ENCODE measurements at regions not wholly inside any gene's neighbourhood (a gene's known extent, or its start where the extent isn't known, plus 50 kb on each side); places are given as distances from the start of the nearest gene placed in this dataset.

- H3K27me3 ChIP-seq (ENCODE audit: low read depth), result no peaks in the 10 kb centered on the region
- H3K36me3 ChIP-seq, result no peaks in the 10 kb centered on the region
- TF ChIP-seq CTCF (IDR thresholded peaks at IDR 0.05), result no peak
- H3K9me3 ChIP-seq, result no peaks in the 10 kb centered on the region
- H3K27ac ChIP-seq, result no peak overlapping the region
- H3K4me1 ChIP-seq, result no peaks in the 10 kb centered on the region
- intact Hi-C loops (cut with DNase I), result no loop called here
- no peak for ATAC-seq
- no peak for DNase-seq
- no peak overlapping the region for H3K4me3 ChIP-seq
Measured at GRCh38 chr18:1865869-1866268, 705.4 kb downstream of the METTL4 start.

- intact Hi-C loops (cut with DNase I), result no loop called here
- DNase-seq (no peak), ATAC-seq (no peak)
- Histone ChIP-seq H3K27me3 (ENCODE audit: low read depth) (no peaks in the 10 kb centered on the region), H3K36me3 (no peaks in the 10 kb centered on the region), H3K4me1 (no peaks in the 10 kb centered on the region), H3K9me3 (no peaks in the 10 kb centered on the region), H3K4me3 (no peak overlapping the region), H3K27ac (no peak overlapping the region)
- TF ChIP-seq CTCF (IDR thresholded peaks at IDR 0.05), result no peak
Measured at GRCh38 chr18:1872274-1872673, 699.0 kb downstream of the METTL4 start.

- no peaks in the 10 kb centered on the region for H3K36me3 ChIP-seq
- no peak for DNase-seq
- intact Hi-C loops (cut with DNase I), result no loop called here
- H3K27me3 ChIP-seq (ENCODE audit: low read depth), result no peaks in the 10 kb centered on the region
- no peak overlapping the region for H3K4me3 ChIP-seq
- no peaks in the 10 kb centered on the region for H3K4me1 ChIP-seq
- no peaks in the 10 kb centered on the region for H3K9me3 ChIP-seq
- no peak overlapping the region for H3K27ac ChIP-seq
- ATAC-seq, result no peak
- TF ChIP-seq CTCF (IDR thresholded peaks at IDR 0.05), result no peak
Measured at GRCh38 chr18:1875219-1875618, 696.1 kb downstream of the METTL4 start.

- Histone ChIP-seq H3K36me3 (no peaks in the 10 kb centered on the region), H3K27me3 (ENCODE audit: low read depth) (no peaks in the 10 kb centered on the region), H3K4me1 (no peaks in the 10 kb centered on the region), H3K27ac (no peak overlapping the region), H3K9me3 (no peaks in the 10 kb centered on the region), H3K4me3 (no peak overlapping the region)
- no peak for DNase-seq
- ATAC-seq, result no peak
- intact Hi-C loops (cut with DNase I), result no loop called here
- TF ChIP-seq CTCF (IDR thresholded peaks at IDR 0.05), result no peak
Measured at GRCh38 chr18:1884623-1885022, 686.7 kb downstream of the METTL4 start.

GRCh38 chr18:1891641-1892040, 679.7 kb downstream of the METTL4 start:
- Histone ChIP-seq H3K27ac (no peak overlapping the region), H3K36me3 (no peaks in the 10 kb centered on the region), H3K4me3 (no peak overlapping the region), H3K9me3 (no peaks in the 10 kb centered on the region), H3K4me1 (no peaks in the 10 kb centered on the region), H3K27me3 (ENCODE audit: low read depth) (no peaks in the 10 kb centered on the region)
- DNase-seq (no peak), ATAC-seq (no peak)
- TF ChIP-seq CTCF (IDR thresholded peaks at IDR 0.05), result no peak
- intact Hi-C loops (cut with DNase I), result no loop called here

- no peaks in the 10 kb centered on the region for H3K4me1 ChIP-seq
- no peak for ATAC-seq
- no peak for DNase-seq
- no peaks in the 10 kb centered on the region for H3K27me3 ChIP-seq (ENCODE audit: low read depth)
- TF ChIP-seq CTCF (IDR thresholded peaks at IDR 0.05), result no peak
- H3K4me3 ChIP-seq, result no peak overlapping the region
- no peaks in the 10 kb centered on the region for H3K36me3 ChIP-seq
- no peak overlapping the region for H3K27ac ChIP-seq
- H3K9me3 ChIP-seq, result no peaks in the 10 kb centered on the region
- intact Hi-C loops (cut with DNase I), result no loop called here
Measured at GRCh38 chr18:1892191-1892590, 679.1 kb downstream of the METTL4 start.
